SIG-M5 treated with dmso at 0.1 percent for 504 hours (cell line): ENCODE measurements at regions not wholly inside any gene's neighbourhood (a gene's known extent, or its start where the extent isn't known, plus 50 kb on each side); places are given as distances from the start of the nearest gene placed in this dataset.
A peak's percentile ranks its signal among the peaks of the same experiment; 100 is the strongest.
"Not testable (repeated sequence)": the region's sequence is repeated elsewhere in the genome, so short reads cannot be mapped to it uniquely, and the experiment has no call there.

Source experiments
- DNase-seq: peaks from one replicate; lab custom pipeline; 2025; ENCODE audit not compliant: unreplicated experiment; lab: John Stamatoyannopoulos, UW

DNA sequence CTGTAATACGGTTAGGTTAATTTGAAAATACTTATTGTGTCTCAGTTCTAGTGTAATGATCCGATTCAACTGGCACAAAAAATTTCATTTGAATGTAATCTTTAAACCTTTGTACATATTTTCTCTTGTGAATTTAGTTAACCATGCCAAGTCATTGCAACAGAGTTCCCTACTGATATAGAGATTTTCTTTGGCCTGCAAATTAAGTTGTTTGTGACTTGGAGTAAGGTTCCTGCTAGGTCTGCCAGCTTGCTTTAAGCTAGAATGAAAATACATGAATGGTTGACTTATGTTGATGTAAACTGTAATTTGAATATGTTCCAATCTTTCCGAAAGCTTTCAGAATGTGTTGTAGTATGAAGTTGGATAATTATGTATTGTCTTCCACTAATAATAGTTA is 1004.1 kb upstream of the EDIL3 start:
- no peak for DNase-seq

DNA sequence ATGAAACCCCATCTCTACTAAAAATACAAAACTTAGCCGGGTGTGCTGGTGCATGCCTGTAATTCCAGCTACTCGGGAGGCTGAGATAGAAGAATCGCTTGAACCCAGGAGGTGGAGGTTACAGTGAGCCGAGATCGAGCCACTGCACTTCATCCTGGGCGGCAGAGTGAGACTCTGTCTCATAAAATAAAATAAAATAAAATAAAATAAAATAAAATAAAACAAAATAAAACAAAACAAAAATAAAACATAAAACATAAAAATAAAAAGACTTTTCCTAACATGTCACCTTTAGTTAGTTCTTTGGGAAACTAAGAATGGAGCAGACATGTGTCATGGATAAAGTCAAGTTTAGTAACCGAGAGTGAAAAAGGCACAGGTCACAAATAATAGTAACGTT is 1007.6 kb upstream of the EDIL3 start:
- DNase-seq = not testable (repeated sequence)

DNA sequence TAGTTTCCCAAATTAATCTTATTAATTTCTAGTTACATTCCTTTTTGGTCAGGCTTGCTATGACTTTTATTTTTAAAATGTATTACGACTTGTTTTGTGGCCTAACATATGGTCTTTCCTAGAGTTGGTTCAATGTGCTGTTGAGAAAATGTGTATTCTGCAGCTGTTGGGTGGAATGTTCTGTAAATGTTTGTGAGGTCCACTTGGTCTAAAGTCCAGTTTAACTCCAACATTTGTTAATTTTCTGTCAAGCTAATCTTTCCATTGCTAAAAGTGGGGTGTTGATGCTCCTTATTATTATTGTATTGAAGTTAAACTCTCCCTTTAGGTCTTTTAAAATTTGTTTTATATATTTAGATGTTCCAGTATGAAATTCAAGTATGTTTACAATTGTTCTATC is 1010.8 kb upstream of the EDIL3 start:
- DNase-seq = no peak

DNA sequence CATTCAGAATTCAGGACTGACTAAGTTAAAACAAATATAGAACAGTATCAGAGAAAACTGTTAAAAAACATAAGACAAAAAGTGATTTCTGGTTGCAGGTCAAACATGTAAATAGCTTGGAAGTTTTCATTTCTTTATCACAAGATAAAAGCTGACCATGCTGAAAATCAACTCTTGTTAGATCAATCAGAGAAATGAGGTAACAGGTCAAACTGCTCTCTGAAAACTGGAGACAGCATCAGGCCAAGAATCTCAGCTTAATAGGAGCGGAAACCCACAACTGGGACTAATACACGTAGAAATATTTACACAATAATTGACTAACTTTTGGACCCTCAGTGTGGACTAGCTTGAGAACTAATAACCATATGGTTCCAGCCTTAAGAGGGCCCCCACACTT is 1012.8 kb upstream of the EDIL3 start:
- no peak for DNase-seq

DNA sequence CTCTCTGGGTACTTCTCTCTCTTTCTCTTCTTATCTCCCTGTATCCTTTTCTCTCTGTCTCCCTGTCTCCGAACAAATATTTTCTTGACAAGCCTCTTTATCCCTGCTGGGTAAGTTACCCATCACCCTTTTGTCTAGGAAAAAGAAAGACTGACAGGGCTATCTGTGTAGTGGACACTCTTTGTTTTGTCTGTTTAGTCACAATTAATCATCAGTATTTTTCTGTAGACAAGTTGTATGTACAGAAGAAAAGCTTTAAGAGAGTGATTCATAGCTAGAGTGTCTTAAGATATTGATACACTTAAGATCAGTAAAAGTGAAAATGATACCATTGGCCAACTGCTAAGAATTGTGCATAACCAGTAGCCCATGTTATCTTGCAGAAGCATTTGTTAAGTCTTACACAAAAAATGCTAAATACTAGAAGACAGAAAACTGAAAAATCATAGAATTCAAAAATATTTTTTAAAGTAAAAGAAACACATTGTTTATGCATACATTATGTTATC is 1043.8 kb upstream of the EDIL3 start:
- DNase-seq = no peak

DNA sequence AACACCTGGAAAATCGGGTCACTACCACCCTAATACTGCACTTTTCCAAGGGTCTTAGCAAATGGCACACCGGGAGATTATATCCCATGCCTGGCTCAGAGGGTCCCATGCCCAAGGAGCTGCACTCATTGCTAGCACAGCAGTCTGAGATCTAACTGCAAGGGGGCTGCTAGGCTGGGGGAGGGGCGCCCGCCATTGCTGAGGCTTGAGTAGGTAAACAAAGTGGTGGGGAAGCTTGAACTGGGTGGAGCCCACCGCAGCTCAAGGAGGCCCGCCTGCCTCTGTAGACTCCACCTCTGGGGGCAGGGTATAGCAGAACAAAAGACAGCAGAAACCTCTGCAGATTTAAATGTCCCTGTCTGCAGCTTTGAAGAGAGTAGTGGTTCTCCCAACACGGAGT is 1047.0 kb upstream of the EDIL3 start:
- not testable (repeated sequence) for DNase-seq

GRCh38 chr5:85441156-85441555 is 1056.5 kb upstream of the EDIL3 start:
- no peak for DNase-seq

DNA sequence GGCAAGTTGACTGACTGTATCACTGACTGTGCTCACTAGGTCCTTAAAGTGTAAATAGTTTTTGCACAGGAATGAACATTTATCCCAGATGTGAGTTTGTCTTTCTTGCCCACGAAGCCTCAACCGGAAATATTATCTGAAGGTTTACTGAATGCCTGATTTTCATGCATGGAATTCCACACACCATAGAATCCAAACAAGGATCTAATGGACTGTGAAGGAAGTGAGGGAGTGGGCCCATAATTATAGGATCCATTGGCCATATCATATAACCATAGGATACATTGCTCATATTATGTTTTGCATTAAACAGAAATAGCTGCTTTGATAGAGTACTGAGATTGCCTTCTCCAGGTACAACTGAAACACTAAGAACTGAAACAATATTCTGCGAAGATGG is 1057.2 kb upstream of the EDIL3 start:
- DNase-seq = no peak

DNA sequence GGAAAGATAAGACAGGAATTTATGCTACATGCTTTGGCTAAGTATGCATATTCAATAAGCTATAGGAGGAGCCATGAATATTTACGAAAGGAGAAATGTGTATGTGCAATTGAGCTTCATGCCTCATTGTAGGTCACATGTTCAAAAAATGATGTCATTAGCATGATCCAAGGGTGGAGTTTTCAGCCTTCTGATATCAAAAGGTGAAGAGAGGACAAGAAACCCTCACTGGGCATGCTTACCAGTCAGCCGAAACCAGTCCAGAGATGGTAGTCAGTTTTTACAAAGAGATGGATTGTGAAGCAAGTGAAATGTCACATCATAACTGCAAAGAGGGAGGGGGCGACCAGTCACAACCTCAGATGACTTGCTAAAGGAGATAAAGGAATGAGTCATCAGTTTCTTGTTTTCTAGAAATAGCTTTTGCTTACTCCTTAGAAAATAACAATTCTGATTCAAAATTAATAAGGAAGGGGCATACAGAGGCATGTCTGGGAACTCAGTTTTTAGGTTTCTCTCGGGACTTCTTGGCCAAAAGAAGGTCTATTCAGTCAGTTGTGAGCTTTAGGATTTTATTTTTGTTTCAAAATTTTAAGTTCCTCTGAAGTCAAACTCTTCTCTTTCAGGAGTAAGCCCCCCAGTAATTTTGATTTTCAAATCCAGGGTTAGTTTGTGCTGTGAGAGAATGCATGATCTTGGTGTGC is 1067.8 kb upstream of the EDIL3 start:
- no peak for DNase-seq

DNA sequence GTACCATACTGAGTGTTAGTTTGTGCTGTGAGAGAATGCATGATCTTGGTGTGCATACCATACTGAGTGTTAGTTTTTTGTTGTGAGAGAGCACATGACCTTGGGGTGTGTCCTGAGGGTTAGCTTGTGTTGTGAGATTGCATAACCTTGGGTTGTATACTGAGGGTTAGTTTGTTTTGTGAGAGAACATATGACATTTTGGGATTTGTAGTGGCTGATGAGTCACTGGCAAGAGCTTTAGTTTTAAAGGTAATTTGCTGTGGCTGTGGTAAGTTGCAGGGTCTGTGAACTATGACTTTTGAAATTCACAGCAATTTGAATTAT is 1068.3 kb upstream of the EDIL3 start:
- DNase-seq = no peak

DNA sequence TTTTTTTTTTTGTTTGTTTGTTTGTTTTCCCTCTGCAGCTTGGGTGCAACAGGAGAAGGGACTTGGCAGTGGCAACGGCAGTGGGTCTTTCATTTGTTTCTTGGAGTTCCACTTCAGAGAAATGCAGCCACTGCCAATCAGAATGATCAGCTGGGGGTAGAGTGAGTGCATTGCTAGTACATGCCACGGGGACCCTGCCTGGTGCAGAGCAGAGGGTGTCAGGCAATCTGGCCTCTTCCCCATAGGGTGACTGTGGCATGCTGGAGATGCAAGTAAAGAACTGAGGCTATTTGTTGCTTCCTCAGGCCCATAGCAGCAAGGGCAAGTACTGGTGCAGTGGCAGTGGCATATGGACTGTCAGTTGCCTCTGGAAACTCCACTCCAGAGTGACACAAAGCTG is 1073.6 kb upstream of the EDIL3 start:
- no peak for DNase-seq

GRCh38 chr5:85462957-85463356 is 1078.3 kb upstream of the EDIL3 start:
- no peak for DNase-seq

DNA sequence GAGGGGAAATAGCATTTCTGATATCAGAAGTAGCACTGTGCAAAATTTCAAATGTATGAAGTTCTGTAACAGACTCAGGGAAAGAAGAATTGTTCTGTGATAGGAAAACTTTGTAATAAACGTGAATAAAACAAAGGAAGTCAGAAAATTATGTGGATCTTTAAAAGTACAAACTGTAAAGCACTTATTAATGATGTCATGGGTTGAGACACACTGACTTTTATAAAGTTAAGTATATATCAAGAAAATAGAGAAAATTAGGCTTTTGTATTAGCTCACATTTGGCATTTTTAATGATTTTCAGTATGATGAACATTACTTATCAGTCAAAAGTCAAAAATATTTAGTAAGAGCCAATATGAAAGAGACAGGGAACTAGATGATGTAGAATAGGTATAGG is 1081.7 kb upstream of the EDIL3 start:
- no peak for DNase-seq

DNA sequence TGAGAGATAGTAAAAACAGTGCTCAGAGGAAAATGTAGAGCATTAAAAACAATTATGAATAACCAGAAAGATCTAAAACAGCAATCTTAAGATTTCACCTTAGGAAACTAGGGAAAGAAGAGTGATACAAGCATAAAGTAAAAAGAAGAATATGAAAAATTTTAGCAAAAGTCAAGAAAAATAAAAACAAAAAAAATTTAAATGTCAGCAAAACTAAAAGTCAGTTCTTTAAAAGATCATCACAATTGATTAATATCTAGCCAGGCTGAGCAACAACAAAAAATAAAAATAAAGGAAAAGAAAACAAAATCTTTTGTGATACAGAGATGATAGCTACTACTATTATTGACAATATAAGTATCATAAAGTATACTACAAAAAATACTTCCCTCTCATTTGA is 1088.1 kb upstream of the EDIL3 start:
- no peak for DNase-seq

- not testable (repeated sequence) for DNase-seq
Measured at GRCh38 chr5:85475151-85475550, 1090.5 kb upstream of the EDIL3 start.

- no peak for DNase-seq
Measured at GRCh38 chr5:85476617-85477016, 1091.9 kb upstream of the EDIL3 start.

GRCh38 chr5:85479849-85480248 is 1095.2 kb upstream of the EDIL3 start:
- no peak for DNase-seq

DNA sequence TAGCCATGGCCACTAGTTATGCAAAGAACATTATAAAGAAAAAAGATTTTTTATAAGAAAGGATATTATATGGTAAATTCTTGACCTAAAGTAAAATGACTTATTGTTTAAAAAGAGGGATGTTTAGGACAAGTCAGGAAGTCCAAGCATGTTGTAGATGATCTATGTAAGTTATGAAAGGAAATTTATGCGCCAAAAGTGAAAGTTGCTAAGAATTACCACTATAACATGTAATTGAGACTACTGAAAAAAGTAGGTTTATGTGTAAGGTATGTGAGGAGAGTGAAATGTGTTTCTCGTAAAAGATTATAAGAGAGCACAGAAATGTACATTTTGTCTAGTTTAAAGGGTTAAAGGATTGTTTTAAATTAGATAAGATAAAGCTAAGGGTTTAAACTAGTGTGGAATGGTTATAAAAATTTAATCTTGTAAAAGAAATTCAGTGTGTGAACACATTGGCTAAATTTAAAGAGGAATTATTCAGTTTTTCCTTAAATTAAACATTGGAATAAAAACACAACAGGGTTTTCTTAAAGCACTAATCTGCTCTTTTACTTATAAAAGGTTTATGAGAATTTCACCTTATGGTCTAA is 1100.4 kb upstream of the EDIL3 start:
- DNase-seq = no peak

DNA sequence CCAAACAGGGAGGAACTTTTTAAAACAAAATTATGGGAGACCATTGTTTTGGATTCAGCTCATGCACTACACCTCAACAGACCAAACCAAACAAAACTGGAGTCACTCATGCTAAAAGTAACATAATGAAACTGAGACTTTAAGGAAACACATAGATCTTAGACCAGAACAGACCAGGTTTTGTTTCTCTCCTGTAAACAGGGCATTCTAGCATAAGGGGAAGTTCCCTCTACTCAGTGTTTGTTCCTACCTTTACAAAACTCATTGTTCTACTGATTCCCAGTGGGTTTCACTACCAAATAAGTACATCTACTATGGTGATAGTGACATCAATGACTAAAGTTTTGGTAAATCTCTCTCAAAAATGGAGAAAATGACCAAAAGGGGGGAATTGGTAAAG is 1103.6 kb upstream of the EDIL3 start:
- DNase-seq = no peak

- peak; percentile 0 for DNase-seq
Measured at GRCh38 chr5:85500869-85501268, 1116.2 kb upstream of the EDIL3 start.

DNA sequence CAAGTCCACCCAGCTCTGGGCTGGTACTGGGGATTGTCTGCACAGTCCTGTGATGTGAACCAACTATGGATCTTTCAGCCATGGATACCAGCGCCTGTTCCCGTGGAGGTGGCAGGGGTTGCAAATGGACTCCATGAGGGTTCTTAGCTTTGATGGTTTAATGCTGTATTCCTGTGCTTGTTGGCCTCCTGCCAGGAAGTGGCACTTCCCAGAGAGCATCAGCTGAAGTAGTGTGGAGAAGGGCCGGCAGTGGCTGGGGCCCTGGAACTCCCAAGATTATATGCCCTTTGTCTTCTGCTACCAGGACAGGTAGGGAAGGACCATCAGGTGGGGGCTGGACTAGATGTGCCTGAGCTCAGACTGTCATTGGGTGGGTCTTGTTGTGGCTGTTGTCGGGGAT is 1104.8 kb upstream of the COX7C start:
- no peak for DNase-seq

DNA sequence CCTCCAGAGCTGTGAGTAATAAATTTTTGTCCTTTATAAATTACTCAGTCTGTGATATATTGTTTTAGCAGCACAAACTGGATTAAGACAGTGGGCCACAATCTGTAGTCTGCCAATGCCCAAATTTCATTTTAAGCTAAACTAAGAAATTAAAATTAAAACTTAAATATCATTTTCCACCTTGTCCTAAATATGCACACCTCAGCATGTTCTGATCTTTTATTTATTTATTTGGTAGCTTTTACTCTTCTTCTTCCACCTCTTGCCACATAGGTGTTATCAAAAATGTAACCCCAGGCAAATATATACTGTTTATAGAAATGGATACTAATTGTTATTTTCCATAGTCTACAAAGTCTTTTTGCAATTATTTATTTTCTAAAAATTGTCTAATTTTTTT is 1102.2 kb upstream of the COX7C start:
- DNase-seq = no peak

DNA sequence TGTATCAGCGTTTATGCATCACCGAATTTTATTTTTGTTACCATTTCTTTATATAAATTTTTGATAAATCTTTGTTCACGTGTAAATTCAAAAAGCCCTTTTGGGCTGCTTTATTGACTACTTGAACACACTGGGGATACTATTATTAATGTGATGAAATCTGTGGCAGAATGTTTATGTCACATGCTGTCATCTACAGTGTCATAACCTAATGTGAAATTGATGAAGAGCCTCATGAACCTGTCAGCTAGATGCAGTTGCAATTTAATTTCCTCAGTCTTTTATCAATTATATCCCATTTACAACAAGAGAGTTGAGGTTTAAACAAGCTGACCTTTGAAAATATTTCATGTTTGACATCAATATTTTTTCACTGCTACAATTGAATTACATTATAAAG is 1100.4 kb upstream of the COX7C start:
- DNase-seq = no peak
